ENCODE measurements at regions not wholly inside any gene's neighbourhood (a gene's known extent, or its start where the extent isn't known, plus 50 kb on each side); places are given as distances from the start of the nearest gene placed in this dataset.

GRCh38 chr13:34070006-34070405, 252.1 kb downstream of the RFC3 start:
- intact Hi-C loops (cut with DNase I), result no loop called here
- DNase-seq (ENCODE audit: low spot score), result no peak

GRCh38 chr13:34070544-34071303, 252.8 kb downstream of the RFC3 start:
- no peak for DNase-seq (ENCODE audit: low spot score)
- intact Hi-C loops (cut with DNase I), result no loop called here

- no peak for DNase-seq (ENCODE audit: low spot score)
- intact Hi-C loops (cut with DNase I), result no loop called here
These were observed 258.4 kb downstream of the RFC3 start for GRCh38 chr13:34076319-34076718.

GRCh38 chr13:34076943-34077703, 259.2 kb downstream of the RFC3 start:
- no peak for DNase-seq (ENCODE audit: low spot score)
- intact Hi-C loops (cut with DNase I), result no loop called here

GRCh38 chr13:34078334-34078999, 260.5 kb downstream of the RFC3 start:
- no peak for DNase-seq (ENCODE audit: low spot score)
- intact Hi-C loops (cut with DNase I), result no loop called here

GRCh38 chr13:34085204-34085603, 267.3 kb downstream of the RFC3 start:
- DNase-seq (ENCODE audit: low spot score), result no peak
- intact Hi-C loops (cut with DNase I), result no loop called here

- intact Hi-C loops (cut with DNase I), result no loop called here
These were observed 268.3 kb downstream of the RFC3 start for GRCh38 chr13:34086281-34086680.

GRCh38 chr13:34087791-34088190, 269.8 kb downstream of the RFC3 start:
- intact Hi-C loops (cut with DNase I), result no loop called here
- no peak for DNase-seq (ENCODE audit: low spot score)

More at GRCh38 chr13:34086281-34086680, 268.3 kb downstream of the RFC3 start:
- no peak for DNase-seq (ENCODE audit: low spot score)

- no peak for DNase-seq (ENCODE audit: low spot score)
- intact Hi-C loops (cut with DNase I), result no loop called here
These were observed 285.9 kb downstream of the RFC3 start for GRCh38 chr13:34103854-34104253.

GRCh38 chr13:34104853-34105252, 286.9 kb downstream of the RFC3 start:
- DNase-seq (ENCODE audit: low spot score), result no peak
- intact Hi-C loops (cut with DNase I), result no loop called here

- DNase-seq (ENCODE audit: low spot score), result no peak
- intact Hi-C loops (cut with DNase I), result no loop called here
These were observed 289.9 kb downstream of the RFC3 start for GRCh38 chr13:34107806-34108205.

- no peak for DNase-seq (ENCODE audit: low spot score)
- intact Hi-C loops (cut with DNase I), result no loop called here
These were observed 290.5 kb downstream of the RFC3 start for GRCh38 chr13:34108410-34108809.

GRCh38 chr13:34114581-34114980, 296.6 kb downstream of the RFC3 start:
- intact Hi-C loops (cut with DNase I), result no loop called here

GRCh38 chr13:34116651-34117050, 298.7 kb downstream of the RFC3 start:
- no peak for DNase-seq (ENCODE audit: low spot score)
- intact Hi-C loops (cut with DNase I), result no loop called here

More at GRCh38 chr13:34114581-34114980, 296.6 kb downstream of the RFC3 start:
- no peak for DNase-seq (ENCODE audit: low spot score)

GRCh38 chr13:34124666-34125306, 306.8 kb downstream of the RFC3 start:
- DNase-seq (ENCODE audit: low spot score), result no peak
- intact Hi-C loops (cut with DNase I), result no loop called here

- no peak for DNase-seq (ENCODE audit: low spot score)
- intact Hi-C loops (cut with DNase I), result no loop called here
These were observed 309.6 kb downstream of the RFC3 start for GRCh38 chr13:34127523-34127922.

GRCh38 chr13:34128661-34129060, 310.7 kb downstream of the RFC3 start:
- intact Hi-C loops (cut with DNase I), result no loop called here

GRCh38 chr13:34129436-34129835, 311.5 kb downstream of the RFC3 start:
- no peak for DNase-seq (ENCODE audit: low spot score)
- intact Hi-C loops (cut with DNase I), result no loop called here

More at GRCh38 chr13:34128661-34129060, 310.7 kb downstream of the RFC3 start:
- no peak for DNase-seq (ENCODE audit: low spot score)

GRCh38 chr13:34137200-34137599, 319.3 kb downstream of the RFC3 start:
- intact Hi-C loops (cut with DNase I), result no loop called here
- no peak for DNase-seq (ENCODE audit: low spot score)

Data from posterior vena cava (tissue), 2 donors.